HG03066 (cell line): ENCODE measurements at regions not wholly inside any gene's neighbourhood (a gene's known extent, or its start where the extent isn't known, plus 50 kb on each side); places are given as distances from the start of the nearest gene placed in this dataset.

Source experiments
- ATAC-seq: cut with Tn5 transposase; IDR thresholded peaks from one replicate; pipeline ENCODE4 v1.9.1; 2021; ENCODE audit warnings: low read depth; ENCODE audit not compliant: unreplicated experiment

DNA sequence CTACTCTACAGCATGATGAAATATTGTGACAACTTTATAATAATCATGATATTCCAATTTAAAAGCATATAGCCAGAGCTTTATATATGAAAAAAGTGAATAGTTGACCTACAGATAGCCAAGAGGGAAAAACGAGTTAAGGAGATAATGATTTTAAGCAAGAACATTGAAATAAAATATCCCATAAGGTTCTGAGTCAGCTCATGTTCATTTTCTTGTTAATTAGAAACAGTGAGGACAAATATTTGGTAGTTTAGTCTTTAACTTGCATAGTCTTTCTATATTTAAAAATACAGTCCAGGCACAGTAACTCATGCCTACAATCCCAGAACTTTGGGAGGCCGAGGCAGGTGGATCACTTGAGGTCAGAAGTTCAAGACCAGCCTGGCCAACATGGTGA lies 55.8 kb upstream of the CDH6 start:
- ATAC-seq, result no peak

DNA sequence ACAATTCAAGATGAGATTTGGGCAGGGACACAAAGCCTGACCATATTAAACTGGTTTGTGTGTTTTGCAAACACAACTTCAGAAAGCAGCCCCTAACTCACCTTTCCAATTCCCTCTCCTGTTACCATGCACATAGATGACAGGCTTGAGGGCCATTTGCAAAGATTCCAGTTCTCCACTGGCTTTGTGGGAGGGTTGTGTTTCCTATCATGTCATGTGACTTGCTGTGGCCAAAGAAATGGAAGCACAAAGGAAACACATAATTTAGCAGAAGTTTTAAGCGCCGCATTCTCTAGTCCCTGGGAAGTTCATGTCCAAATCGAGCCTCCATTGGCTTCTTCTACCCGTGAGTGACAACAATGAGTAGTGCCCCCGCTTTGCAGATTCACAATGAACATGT lies 57.9 kb upstream of the CDH6 start:
- no peak for ATAC-seq

DNA sequence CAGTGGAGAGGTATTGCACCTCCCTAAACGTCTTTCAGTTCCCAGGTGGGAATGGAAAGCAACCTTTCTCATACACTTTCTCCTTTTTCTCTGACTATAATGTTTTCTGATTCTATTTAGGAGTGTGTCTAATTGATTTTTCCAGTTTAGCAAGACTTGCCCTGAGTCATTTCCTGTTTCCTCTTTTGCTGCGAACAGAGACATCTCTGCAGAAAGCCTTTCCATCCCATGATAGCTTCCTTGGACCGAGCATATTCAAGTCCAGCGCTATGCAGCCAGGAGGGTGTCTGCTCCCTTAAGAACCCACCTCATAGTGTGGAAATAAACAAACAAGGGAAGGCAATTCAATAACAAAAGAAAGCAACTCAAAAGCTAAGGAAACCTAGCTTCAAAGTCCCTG lies 60.0 kb upstream of the CDH6 start:
- ATAC-seq, result no peak

DNA sequence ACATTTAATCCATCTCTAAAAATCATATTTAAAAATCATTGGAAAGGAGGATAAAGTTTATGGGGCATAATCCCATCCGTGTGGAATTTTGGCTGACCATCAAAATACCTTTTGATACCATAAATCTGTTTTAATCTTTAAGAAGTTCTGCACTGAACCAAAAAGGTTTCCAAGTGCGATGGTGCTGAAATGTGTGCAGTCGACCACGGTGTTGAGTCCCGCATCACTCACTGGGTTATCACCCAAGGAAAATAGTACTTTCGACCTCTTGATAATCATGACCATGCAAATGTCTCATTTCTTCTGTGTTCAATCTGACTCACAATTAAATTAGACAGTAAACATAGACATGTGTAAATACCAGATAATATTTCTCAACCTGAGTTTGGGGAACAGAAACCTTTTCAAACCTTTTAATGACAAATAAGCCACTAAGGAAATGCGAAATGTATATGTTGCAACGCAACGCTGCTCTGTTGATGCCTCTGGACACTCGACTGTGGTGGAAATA lies 62.0 kb upstream of the CDH6 start:
- ATAC-seq, result no peak

DNA sequence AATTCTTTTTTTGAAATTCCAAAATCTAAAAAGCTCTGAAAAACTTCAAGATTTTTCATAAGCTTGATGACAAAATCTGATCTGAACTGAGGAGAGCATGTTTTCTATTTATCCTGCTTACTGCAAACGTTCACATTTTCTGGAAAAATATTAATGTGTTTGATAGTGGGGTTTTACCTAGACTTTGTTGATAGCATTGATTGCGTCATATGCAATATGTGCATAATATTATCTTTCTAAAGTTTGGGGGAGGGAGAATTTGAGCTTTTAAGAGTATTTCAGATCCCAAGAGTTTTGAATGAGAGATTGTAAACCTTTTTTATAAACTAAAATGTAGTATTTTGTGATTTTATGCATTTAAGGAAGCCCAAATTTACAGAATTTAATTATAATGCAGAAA lies 62.8 kb upstream of the CDH6 start:
- no peak for ATAC-seq

DNA sequence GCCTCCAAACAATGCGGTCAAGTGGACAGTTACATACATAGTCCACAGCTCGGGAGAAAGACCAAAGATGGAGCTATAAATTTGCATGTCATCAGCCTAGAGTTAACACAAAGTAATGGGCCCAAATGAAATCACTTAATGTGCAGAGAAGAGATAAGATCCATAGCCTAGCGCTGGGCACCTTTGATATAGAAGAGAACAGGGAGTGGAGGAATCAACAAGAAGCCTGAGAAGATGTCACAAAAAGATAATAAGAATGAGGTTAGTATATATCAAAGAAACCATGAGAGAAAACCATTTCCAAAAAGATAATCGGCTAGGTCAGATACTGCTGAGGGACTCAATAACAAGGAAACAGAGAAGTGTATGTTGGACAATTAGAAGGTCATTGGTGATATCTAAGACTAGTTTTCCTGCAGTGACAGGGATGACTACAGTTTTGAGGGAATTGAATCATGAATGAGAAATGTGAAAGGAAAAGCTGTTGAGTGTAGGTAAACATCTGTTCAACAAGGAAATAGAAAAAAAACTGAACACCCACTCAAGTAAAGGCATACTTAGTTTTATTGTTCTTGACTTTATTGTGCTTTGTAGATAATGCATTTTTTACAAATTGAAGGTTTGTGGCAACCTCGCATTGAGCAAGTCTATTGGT lies 68.7 kb upstream of the CDH6 start:
- no peak for ATAC-seq

DNA sequence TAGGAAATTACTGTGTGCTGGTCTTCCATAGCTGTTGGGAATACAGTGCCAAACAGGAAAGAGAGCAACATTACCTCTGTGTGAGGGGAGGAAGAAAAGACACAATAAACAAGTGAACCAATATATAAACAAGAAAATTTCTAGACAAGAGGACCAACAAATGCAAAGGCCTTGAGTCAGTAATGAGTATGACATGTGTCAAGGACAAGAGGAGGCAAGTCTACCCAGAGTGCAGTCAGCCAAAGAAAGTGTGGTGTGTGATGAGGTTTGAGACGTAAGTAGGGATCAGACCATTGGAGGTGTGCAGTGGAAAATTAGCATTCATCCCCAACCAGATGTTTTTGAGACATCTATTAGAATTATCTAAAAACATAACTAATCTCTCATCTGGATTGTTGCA lies 69.5 kb upstream of the CDH6 start:
- ATAC-seq, result no peak

DNA sequence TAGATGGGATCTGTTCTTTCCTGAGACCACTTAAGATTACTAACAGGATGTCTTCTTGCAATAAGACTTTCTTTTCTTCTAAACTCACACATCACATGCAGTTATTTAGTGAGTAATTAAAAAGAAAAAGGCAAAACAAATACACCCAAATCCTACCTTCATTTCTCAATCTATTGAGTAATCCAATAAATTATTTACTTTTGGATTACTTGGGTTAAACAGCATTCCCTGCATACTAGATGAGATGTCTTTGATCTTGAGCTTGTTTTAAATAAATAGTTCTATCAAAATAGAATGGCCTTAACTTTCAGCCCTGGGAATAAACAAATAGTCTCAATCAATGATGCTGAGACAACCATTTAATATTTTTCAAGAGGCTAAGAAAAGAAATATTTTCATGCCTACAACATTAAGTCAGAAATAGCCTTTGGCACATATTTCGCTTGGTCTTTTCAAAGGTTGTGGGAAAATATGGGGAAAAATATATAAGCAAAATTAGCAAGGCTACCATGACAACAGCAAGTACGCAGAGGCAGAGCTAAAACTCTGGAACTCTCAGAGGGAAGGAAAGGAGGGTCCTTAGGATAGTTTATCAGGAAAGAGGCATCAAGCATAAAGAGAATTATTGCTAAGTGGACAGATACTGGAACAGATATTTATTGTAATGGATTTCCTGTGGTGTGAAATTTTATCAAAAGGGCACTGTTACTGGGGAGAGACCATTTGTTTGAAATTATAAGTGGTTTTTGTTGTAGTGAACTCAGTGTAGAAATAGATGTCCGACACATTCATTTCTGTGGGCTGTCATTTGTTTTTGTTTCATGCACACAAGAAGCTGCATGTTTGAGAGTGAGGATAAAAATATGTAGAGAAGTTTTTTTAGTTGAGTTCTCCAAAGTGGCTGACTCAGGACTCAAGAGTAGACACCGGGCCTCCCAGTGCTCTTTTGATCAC lies 70.2 kb upstream of the CDH6 start:
- ATAC-seq, result no peak

DNA sequence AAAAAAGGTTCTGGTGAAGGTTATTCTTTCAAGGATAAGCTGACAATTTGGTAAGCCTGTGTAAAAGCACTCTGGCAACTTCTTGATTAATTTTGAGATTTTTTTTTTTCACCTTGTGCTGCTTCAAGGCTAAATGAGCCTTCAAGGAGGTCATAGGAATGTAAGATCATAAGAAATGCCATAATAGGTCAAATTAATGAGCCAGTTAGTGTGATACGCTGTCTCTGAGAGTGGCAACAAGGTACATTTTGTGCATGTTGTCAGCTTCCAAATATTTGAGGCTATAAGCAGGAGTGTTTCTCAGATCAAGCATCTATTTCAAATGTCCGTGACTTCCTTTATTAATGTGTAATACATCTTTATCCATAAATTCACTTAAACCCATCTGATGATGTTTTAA lies 72.3 kb upstream of the CDH6 start:
- no peak for ATAC-seq

DNA sequence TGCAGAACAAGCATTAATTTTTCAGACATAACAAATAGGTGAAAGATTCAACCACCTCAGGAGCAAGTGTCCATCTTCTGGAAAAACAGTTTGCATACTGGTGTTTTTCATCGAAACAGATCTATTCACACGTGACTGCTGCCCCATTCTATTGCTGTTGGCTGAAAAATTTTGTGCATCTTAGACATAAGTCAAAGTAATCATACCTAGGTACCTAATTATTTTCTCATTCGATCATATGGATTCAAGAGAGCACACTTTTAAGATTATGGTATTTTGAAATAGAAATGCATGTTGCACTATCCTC lies 72.9 kb upstream of the CDH6 start:
- no peak for ATAC-seq

DNA sequence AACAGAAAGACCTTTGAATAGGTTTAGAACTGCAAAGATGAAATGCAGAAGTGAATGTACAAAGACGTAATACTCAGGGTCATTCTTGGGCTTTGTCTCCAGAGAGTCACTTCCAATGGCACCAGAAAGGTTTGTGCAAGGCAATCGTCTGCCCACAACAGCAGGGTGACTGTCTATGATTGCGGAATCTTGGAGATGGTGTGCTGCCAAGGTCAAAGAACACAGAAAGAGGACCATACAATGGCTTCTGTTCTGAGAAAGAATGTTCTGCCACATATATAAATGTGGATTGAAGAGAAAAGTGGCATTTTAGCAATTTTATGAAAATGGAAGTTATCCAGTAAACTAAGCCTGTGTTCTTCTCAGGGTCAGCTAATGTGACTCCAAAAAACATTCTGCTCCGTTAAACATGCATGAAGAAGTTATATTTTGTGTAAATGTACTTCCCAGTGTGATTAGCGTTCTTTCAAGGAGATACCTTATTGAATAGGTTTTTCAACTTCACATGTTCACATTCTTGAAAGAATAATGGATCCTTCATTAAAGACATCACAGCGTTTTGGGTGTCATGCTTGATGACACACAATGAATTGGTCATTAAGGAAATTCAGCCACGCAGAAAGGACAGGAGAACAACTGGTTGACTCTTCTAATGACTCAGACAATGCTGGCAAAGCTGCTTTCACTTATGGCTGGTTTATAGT lies 73.4 kb upstream of the CDH6 start:
- ATAC-seq, result no peak

DNA sequence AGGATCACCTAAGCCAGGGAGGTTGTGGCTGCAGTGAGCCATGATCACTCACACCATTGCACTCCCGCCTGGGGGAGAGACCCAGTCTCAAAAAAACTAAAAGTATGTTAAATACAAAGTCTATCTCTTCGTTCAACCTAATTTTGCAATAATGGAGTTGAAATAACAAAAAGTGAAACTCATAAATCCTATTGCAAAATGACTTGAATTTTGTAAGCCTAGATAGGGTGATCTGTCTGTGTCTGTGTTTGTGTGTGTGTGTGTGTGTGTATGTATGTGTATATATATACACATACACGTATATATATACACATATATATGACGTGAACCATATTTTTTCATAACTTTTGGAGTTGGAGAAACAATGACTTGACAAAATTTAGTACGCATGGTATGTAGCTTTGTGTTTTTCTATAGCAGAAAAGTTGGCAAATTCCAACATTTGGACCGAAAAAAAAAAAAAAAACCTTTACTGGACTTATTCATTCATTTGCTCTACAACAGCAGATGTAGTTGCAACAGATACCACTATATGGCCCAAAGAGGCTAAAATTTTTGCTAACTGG lies 76.9 kb upstream of the CDH6 start:
- ATAC-seq, result no peak

DNA sequence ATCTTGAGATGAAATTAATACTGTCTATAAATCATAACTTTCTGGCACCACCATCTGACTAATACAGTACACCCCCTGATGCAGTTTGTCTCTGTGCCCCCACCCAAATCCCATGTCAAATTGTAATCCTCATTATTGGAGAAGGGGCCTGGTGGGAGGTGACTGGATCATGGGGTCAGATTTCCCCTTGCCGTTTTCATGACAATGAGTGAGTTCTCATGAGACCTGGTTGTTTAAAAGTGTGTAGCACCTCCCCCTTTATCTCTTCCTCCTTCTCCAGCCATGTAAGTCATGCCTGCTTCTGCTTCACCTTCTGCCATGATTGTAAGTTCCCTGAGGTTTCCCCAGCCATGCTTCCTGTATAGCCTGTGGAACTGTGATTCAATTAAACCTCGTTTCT lies 78.7 kb upstream of the CDH6 start:
- no peak for ATAC-seq

DNA sequence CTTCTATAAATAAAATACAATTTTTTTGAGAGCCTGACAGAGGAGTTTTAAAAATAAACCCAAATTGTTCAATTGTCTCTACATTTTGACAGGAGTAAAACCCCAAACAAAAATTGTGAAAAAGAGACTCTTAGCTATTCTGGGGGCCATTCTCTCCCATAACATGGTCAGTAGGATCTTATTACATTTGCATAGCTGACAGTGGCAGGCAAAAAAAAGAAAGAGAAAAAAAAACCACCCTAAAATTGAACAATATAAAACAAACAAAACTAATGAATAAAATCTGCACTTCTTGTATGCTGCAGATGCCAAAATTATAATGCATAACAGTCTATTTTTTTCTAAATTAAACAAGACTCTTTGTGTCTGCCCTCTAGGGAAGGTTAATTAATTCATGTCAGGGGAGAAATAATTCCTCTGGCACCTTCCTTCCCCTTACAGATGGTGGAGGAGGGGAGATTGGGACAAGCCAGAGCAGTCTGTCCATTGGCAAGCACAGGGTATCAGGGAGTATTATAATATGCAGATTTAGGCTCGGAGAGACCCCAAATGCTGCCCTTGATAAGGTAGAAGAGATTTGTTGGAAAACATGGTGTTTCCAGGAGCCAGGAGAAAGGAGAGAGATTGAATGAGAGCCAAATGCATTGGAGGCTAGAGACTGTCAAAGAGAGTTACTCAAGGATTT lies 79.7 kb upstream of the CDH6 start:
- ATAC-seq, result no peak

DNA sequence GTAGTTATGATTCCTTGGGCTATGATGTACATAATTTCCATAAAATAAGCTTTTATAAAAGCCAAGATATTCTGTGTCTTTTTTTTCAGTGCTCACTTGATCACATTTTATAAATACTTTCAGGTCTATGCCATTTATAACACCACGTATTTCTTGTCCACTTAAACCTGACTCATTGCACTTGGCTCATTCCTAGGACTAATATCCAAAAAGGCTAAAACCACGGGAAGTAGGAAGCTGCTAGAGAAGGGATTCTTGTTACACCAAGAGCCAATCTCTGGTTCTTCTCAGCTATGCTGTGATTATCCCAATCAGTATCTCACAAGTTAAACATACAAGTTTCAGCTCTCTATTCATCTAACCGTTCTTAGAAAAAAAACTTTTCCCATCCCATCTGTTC lies 80.4 kb upstream of the CDH6 start:
- ATAC-seq, result no peak

DNA sequence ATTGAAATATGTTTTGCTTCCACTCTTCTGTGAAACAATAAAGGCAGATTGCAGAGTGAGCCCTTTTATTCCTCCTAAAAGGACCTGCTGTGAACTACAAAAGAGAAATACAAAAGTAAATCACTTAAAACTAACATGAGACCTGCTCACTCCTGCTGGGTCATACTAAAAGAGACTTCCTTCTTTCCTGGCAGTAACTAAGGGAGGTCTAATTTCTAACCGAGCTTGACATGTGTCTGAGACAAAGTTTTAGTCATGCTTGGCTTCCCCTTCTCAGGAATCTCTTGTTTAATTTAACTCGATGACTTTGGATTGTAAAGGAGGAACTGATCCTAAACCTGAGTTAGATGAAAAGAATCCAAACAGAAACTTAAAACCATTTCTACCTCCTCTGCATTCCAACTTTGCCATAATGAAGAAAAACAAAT lies 86.4 kb upstream of the CDH6 start:
- ATAC-seq, result no peak

DNA sequence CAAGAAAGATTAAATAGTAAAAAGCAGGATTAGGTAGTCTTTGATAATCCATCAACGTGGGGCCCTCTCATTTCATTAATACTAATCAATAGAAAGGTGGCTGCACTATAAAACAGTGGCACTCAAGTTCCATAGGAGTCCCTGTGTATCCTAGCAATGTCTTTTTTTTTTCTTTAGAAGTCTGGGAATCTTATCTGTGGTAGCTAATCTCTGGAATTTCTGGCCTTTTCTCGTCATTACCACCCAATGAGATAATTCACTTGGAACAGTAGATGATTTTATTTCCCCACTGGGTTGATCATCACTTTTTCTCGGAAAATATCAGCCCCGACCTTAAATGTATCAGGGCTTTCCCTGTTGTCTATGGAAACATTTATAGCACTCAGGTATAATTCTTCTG lies 86.8 kb upstream of the CDH6 start:
- no peak for ATAC-seq

DNA sequence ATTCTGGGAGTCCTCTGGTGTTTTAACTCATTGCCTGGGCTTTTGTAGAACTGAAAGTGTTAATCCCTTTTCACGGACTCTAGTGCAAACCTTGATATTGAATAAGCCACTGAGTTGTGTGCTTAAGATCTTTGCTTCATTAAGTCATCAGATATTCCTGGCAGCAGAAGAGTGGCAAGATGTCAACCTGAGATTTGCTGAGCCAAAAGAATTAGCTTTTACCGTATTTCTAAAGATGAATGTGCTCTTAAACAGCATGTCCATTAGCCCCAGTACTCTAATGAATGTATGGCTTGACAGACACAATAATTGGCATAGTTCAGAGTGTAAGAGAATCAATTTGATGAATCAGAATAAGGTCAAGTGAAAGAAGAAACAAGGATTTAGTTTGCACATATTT lies 87.2 kb upstream of the CDH6 start:
- ATAC-seq, result no peak

DNA sequence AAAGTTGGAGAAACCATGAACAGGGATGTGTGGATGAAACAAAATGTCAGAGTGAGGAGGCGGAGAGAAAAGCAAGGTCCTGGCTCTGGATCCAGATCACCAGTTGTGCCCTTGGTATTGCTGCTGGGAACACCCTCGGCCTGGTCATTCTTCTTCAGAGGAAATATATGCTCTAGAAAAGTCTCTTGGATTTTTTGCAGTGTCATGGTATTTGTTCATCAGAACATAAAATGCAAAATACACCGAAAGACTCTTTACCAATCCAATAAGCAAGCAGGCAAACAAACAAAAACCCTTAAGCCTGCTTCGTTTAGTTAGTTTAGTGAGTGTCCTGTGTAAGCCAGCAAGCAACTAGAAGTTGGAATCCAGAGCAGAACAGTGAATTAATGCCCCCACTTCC lies 88.7 kb upstream of the CDH6 start:
- no peak for ATAC-seq

DNA sequence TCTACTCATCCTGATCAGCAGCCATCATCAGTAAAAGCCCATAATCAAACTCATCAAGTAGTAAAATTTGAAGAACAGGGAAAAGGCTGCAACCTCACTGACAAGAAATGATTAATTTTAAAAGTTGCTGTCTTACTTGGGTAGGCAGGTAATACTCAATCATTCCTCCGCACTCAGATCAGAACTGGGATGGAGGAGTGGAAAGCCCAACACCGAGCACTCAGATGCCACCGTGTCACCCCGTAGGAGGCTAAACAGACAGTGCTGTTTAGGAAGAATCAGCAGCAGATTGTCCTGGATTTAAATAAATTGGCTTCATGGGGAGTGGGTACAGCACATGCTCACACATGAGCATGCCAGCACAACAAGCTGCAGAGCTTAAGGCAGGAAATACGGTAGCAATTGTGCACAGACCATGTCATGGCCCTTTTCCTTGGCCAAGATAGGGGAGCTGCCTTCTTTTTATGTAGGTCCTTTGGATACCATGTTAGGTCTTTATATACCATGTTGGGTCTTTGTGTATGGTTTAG lies 92.6 kb upstream of the CDH6 start:
- ATAC-seq, result no peak
